DMS153 (cell line): ENCODE measurements at regions not wholly inside any gene's neighbourhood (a gene's known extent, or its start where the extent isn't known, plus 50 kb on each side); places are given as distances from the start of the nearest gene placed in this dataset.

ENCODE experiments used
- DNase-seq: peaks from one replicate; lab custom pipeline; 2025; lab: John Stamatoyannopoulos, UW

GRCh38 chr7:13144673-13145072 is 457.2 kb downstream of the ARL4A start:
- DNase-seq, result no peak

GRCh38 chr7:13148548-13148947 is 461.1 kb downstream of the ARL4A start:
- no peak for DNase-seq

- no peak for DNase-seq
These were observed 464.5 kb downstream of the ARL4A start for GRCh38 chr7:13151978-13152377.

GRCh38 chr7:13152755-13153154 is 465.3 kb downstream of the ARL4A start:
- no peak for DNase-seq

GRCh38 chr7:13153266-13153665 is 465.8 kb downstream of the ARL4A start:
- DNase-seq, result no peak

GRCh38 chr7:13153742-13154141 is 466.3 kb downstream of the ARL4A start:
- no peak for DNase-seq

- no peak for DNase-seq
These were observed 467.8 kb downstream of the ARL4A start for GRCh38 chr7:13155188-13155587.

- DNase-seq, result no peak
These were observed 471.6 kb downstream of the ARL4A start for GRCh38 chr7:13159003-13159402.

GRCh38 chr7:13159467-13160184 is 472.2 kb downstream of the ARL4A start:
- DNase-seq, result no peak

- DNase-seq, result no peak
These were observed 473.7 kb downstream of the ARL4A start for GRCh38 chr7:13161125-13161524.

GRCh38 chr7:13165854-13166253 is 478.4 kb downstream of the ARL4A start:
- DNase-seq, result no peak

- no peak for DNase-seq
These were observed 479.4 kb downstream of the ARL4A start for GRCh38 chr7:13166801-13167200.

- no peak for DNase-seq
These were observed 481.9 kb downstream of the ARL4A start for GRCh38 chr7:13169356-13169755.

GRCh38 chr7:13174991-13175390 is 487.6 kb downstream of the ARL4A start:
- no peak for DNase-seq

- DNase-seq, result no peak
These were observed 491.7 kb downstream of the ARL4A start for GRCh38 chr7:13179011-13179582.

- no peak for DNase-seq
These were observed 492.5 kb downstream of the ARL4A start for GRCh38 chr7:13179775-13180523.

- peak; percentile 64 for DNase-seq
These were observed 493.8 kb downstream of the ARL4A start for GRCh38 chr7:13181216-13181615.

GRCh38 chr7:13185139-13185538 is 497.7 kb downstream of the ARL4A start:
- no peak for DNase-seq

- DNase-seq, result peak; percentile 10
These were observed 500.9 kb downstream of the ARL4A start for GRCh38 chr7:13188236-13188805.

- DNase-seq, result no peak
These were observed 501.5 kb downstream of the ARL4A start for GRCh38 chr7:13188922-13189321.

GRCh38 chr7:13189668-13190067 is 502.2 kb downstream of the ARL4A start:
- DNase-seq, result no peak

GRCh38 chr7:13197501-13197900 is 510.1 kb downstream of the ARL4A start:
- DNase-seq, result no peak

- no peak for DNase-seq
These were observed 510.6 kb downstream of the ARL4A start for GRCh38 chr7:13198036-13198435.
